IMR-90 (cell line): ENCODE measurements at regions not wholly inside any gene's neighbourhood (a gene's known extent, or its start where the extent isn't known, plus 50 kb on each side); places are given as distances from the start of the nearest gene placed in this dataset.

ENCODE experiments used
- ATAC-seq: fragments of 200-7000 bp; cut with Tn5 transposase; 2 replicates; pipeline ENCODE4 v1.9.1; 2020; ENCODE audit warnings: low read depth, mild to moderate bottlenecking, moderate library complexity
- BruUV-seq: library from RNA; stranded (reverse); fragments of 400-500 nt; replicated peaks from 2 replicates; lab custom pipeline; 2021; lab: Mats Ljungman, UMichigan
- CTCF ChIA-PET: fragments of 300-600 bp; formaldehyde crosslinking; extraction: SDS; loops from one replicate; lab custom pipeline; 2021; ENCODE audit warnings: antibody characterized with exemption; lab: Yijun Ruan, JAX
- POLR2A ChIA-PET: fragments of 300-600 bp; sonication (Branson Sonifier 250); formaldehyde crosslinking; loops from one replicate; lab custom pipeline; 2022; ENCODE audit warnings: antibody characterized with exemption; ENCODE audit not compliant: unreplicated experiment; lab: Charles Lee
- DNase-seq: peaks from one replicate; pipeline ENCODE4 v3.0.0; 2013
- H2AFZ ChIP-seq: replicated peaks from 2 replicates; pipeline ENCODE3; 2013; ENCODE audit warnings: low read length, mild to moderate bottlenecking; ENCODE audit not compliant: poor library complexity
- H2AK5ac ChIP-seq: 2 replicates; pipeline ENCODE4 v1.6.1; 2013; ENCODE audit warnings: low read depth, low read length, inconsistent platforms
- H2AK9ac ChIP-seq: replicated peaks from 2 replicates; pipeline ENCODE3; 2013; ENCODE audit warnings: mild to moderate bottlenecking, low read depth, low read length, moderate library complexity; ENCODE audit not compliant: poor library complexity
- H2BK120ac ChIP-seq: 2 replicates; pipeline ENCODE4 v1.6.1; 2013; ENCODE audit warnings: low read depth, low read length, inconsistent platforms
- H2BK15ac ChIP-seq: 3 replicates; pipeline ENCODE4 v1.6.1; 2013; ENCODE audit warnings: low read depth, low read length, inconsistent platforms
- H2BK20ac ChIP-seq: 2 replicates; pipeline ENCODE4 v1.6.1; 2013; ENCODE audit warnings: low read depth, mild to moderate bottlenecking, inconsistent platforms, low read length, moderate library complexity
- H2BK5ac ChIP-seq: 2 replicates; pipeline ENCODE4 v1.6.1; 2013; ENCODE audit warnings: mild to moderate bottlenecking, low read depth, low read length, inconsistent platforms; ENCODE audit not compliant: poor library complexity, severe bottlenecking
- H3K14ac ChIP-seq: replicated peaks from 2 replicates; pipeline ENCODE4 v1.6.1; 2013; ENCODE audit warnings: low read depth, low read length, inconsistent platforms
- H3K18ac ChIP-seq: 2 replicates; pipeline ENCODE4 v1.6.1; 2013; ENCODE audit warnings: low read depth, low read length, control low read depth
- H3K23ac ChIP-seq: 2 replicates; pipeline ENCODE4 v1.6.1; 2013; ENCODE audit warnings: low read depth, low read length, inconsistent platforms
- H3K27ac ChIP-seq: 2 replicates; pipeline ENCODE4 v1.5.1; 2013; ENCODE audit warnings: mild to moderate bottlenecking, control low read depth, low read length; ENCODE audit not compliant: insufficient read depth
- H3K27me3 ChIP-seq: 2 replicates; pipeline ENCODE4 v1.6.1; 2013; ENCODE audit warnings: low read length; ENCODE audit not compliant: control insufficient read depth, insufficient read depth
- H3K36me3 ChIP-seq: 2 replicates; pipeline ENCODE4 v1.6.1; 2013; ENCODE audit warnings: low read length, mixed read lengths; ENCODE audit not compliant: control insufficient read depth, insufficient read depth
- H3K4ac ChIP-seq: 2 replicates; pipeline ENCODE4 v1.6.1; 2013; ENCODE audit warnings: low read depth, low read length, inconsistent platforms
- H3K4me1 ChIP-seq: 2 replicates; pipeline ENCODE4 v1.6.1; 2013; ENCODE audit warnings: low read length, mixed read lengths; ENCODE audit not compliant: control insufficient read depth, insufficient read depth
- H3K4me2 ChIP-seq: 2 replicates; pipeline ENCODE4 v1.6.1; 2013; ENCODE audit warnings: low read depth, mild to moderate bottlenecking, control low read depth, low read length, moderate library complexity
- H3K4me3 ChIP-seq: 2 replicates; pipeline ENCODE4 v1.5.1; 2013; ENCODE audit warnings: low read depth, mild to moderate bottlenecking, control low read depth, low read length, moderate library complexity; ENCODE audit not compliant: insufficient read depth
- H3K56ac ChIP-seq: 2 replicates; pipeline ENCODE4 v1.6.1; 2013; ENCODE audit warnings: low read length, inconsistent platforms; ENCODE audit not compliant: insufficient read depth; ENCODE audit errors: extremely low read depth
- H3K79me1 ChIP-seq, 2 experiments: 2 replicates each; pipeline ENCODE4 v1.6.1; 2013; ENCODE audit warnings: low read length in 2 of 2, inconsistent platforms in 1 of 2, low read depth in 1 of 2
- H3K9ac ChIP-seq: 2 replicates; pipeline ENCODE4 v1.6.1; 2013; ENCODE audit warnings: low read depth, low read length, control low read depth
- H3K9me1 ChIP-seq: 2 replicates; pipeline ENCODE4 v1.6.1; 2013; ENCODE audit warnings: low read length, inconsistent platforms; ENCODE audit not compliant: insufficient read depth
- H3K9me3 ChIP-seq: 2 replicates; pipeline ENCODE4 v1.6.1; 2013; ENCODE audit warnings: low read length; ENCODE audit not compliant: control insufficient read depth, insufficient read depth
- H4K20me1 ChIP-seq: 2 replicates; pipeline ENCODE4 v1.6.1; 2013; ENCODE audit warnings: low read length, inconsistent platforms; ENCODE audit not compliant: insufficient read depth
- H4K5ac ChIP-seq: 2 replicates; pipeline ENCODE4 v1.6.1; 2013; ENCODE audit warnings: mild to moderate bottlenecking, low read depth, low read length, control low read depth
- H4K8ac ChIP-seq, 2 experiments: 2 replicates each; pipeline ENCODE4 v1.6.1; 2013; ENCODE audit warnings: low read depth in 2 of 2, low read length in 2 of 2, control low read depth in 1 of 2, inconsistent platforms in 1 of 2
- H4K91ac ChIP-seq: 2 replicates; pipeline ENCODE4 v1.6.1; 2013; ENCODE audit warnings: low read depth, low read length, inconsistent platforms; ENCODE audit not compliant: insufficient read depth
- BHLHE40 ChIP-seq: fragments of 150-350 bp; IDR thresholded peaks from 2 replicates; pipeline ENCODE4 v1.6.1; 2016; ENCODE audit warnings: mild to moderate bottlenecking, low read depth, low read length
- CEBPB ChIP-seq: IDR thresholded peaks from 2 replicates; pipeline ENCODE4 v1.6.1; 2012; ENCODE audit warnings: low read depth, low read length, improper control_type of control experiment
- CHD1 ChIP-seq: IDR thresholded peaks from 2 replicates; pipeline ENCODE4 v1.6.1; 2012; ENCODE audit warnings: low read depth, low read length, improper control_type of control experiment
- FOS ChIP-seq: fragments of 150-350 bp; IDR thresholded peaks from 2 replicates; pipeline ENCODE4 v1.6.1; 2016; ENCODE audit warnings: low read depth, low read length
- MAFK ChIP-seq: IDR thresholded peaks from 2 replicates; pipeline ENCODE4 v1.6.1; 2012; ENCODE audit warnings: low read depth, low read length, improper control_type of control experiment
- MAZ ChIP-seq: IDR thresholded peaks from 2 replicates; pipeline ENCODE4 v1.6.1; 2012; ENCODE audit warnings: low read depth, mild to moderate bottlenecking, low read length, improper control_type of control experiment, moderate library complexity, borderline replicate concordance
- MXI1 ChIP-seq: IDR thresholded peaks from 2 replicates; pipeline ENCODE4 v1.6.1; 2012; ENCODE audit warnings: low read depth, mild to moderate bottlenecking, low read length, moderate library complexity, borderline replicate concordance
- NFE2L2 ChIP-seq: fragments of 150-350 bp; IDR thresholded peaks from 2 replicates; pipeline ENCODE4 v1.6.1; 2016; ENCODE audit warnings: low read depth, mild to moderate bottlenecking, low read length
- POLR2A ChIP-seq: IDR thresholded peaks from 2 replicates; pipeline ENCODE4 v1.6.1; 2012; ENCODE audit warnings: mild to moderate bottlenecking, low read depth, low read length
- RAD21 ChIP-seq: IDR thresholded peaks from 2 replicates; pipeline ENCODE4 v1.6.1; 2012; ENCODE audit warnings: low read length, improper control_type of control experiment
- RCOR1 ChIP-seq: IDR thresholded peaks from 2 replicates; pipeline ENCODE4 v1.6.1; 2012; ENCODE audit warnings: mild to moderate bottlenecking, low read length, improper control_type of control experiment; ENCODE audit not compliant: insufficient replicate concordance
- RFX5 ChIP-seq: IDR thresholded peaks from 2 replicates; pipeline ENCODE4 v1.8.0; 2012; ENCODE audit warnings: low read depth, mild to moderate bottlenecking, low read length, moderate library complexity
- SMC3 ChIP-seq: fragments of 150-350 bp; IDR thresholded peaks from 2 replicates; pipeline ENCODE4 v1.6.1; 2016; ENCODE audit warnings: low read depth, mild to moderate bottlenecking, antibody characterized with exemption, low read length, moderate library complexity
- WGBS, 2 experiments: methylation state at CpG; one replicate each; pipeline versions ENCODE4 v1.1.5 to v1.1.7; 2013; ENCODE audit warnings: missing lambda C conversion rate in 2 of 2; ENCODE audit not compliant: insufficient read length in 1 of 2; ENCODE audit errors: extremely low coverage in 2 of 2; 5-methylcytosine and 5-hydroxymethylcytosine counted together
- dilution Hi-C: fragments of 300-500 bp; cut with HindIII; formaldehyde crosslinking; loops from one replicate; pipeline ENCODE4 v1.14.3; 2018; ENCODE audit warnings: low sequenced_read_pairs; ENCODE audit not compliant: unreplicated experiment
- in situ Hi-C: fragments of 300-500 bp; cut with MboI; formaldehyde crosslinking; loops from 3 replicates; pipeline ENCODE4 v1.14.3; 2019; ENCODE audit warnings: low sequenced_read_pairs, inconsistent platforms, mixed read lengths
- intact Hi-C: fragments of 100-400 bp; cut with micrococcal nuclease; formaldehyde crosslinking; loops from 2 replicates; pipeline ENCODE4 v1.10.0; 2022
- TF ChIP-seq, protein P1 (sequence below): fragments of 150-350 bp; IDR thresholded peaks from 2 replicates; pipeline ENCODE4 v1.6.1; 2016; ENCODE audit warnings: low read depth, mild to moderate bottlenecking, low read length, moderate library complexity, borderline replicate concordance
- TF ChIP-seq, protein P2 (sequence below): conservative IDR thresholded peaks from 2 replicates; pipeline ENCODE4 v1.5.1; 2012; ENCODE audit warnings: mild to moderate bottlenecking, low read depth, low read length, improper control_type of control experiment
- TF ChIP-seq, protein P3 (sequence below): fragments of 150-350 bp; IDR thresholded peaks from 2 replicates; pipeline ENCODE4 v1.6.1; 2017; ENCODE audit warnings: mild to moderate bottlenecking, antibody characterized with exemption, low read length, low read depth

DNA sequence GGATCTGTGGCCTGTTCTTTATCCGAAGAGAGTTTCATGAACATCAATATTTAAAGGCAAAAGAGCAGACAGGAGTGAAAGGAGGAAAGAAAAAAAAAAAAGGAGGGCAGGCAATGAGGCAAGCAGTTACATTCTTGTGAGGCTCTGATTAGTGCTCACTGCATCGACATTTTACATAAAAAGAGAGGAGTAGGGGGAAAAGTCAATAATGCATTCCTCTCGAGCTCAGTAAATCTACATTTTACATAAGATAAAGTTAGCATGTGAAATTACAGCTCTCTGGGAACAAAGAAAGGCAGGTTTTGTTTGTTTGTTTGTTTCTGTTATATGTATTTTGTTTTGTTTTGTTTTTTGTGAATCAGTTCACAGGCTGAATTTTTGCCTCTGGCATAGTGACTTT lies 187.1 kb upstream of the ARL4C start:
- Histone ChIP-seq H2BK120ac (peak overlapping the region; percentile 72; the same call in 1 of the 2 replicates), H3K4me3 (no peak overlapping the region), H3K36me3 (no peaks in the 10 kb centered on the region), H4K20me1 (no peaks in the 10 kb centered on the region), H2AFZ (no peak overlapping the region), H3K4me2 (no peak overlapping the region), H2BK15ac (no peak overlapping the region; the same call in 2 of the 3 replicates), H3K9me3 (no peaks in the 10 kb centered on the region), H3K9ac (no peak overlapping the region), H3K27ac (no peak overlapping the region), H3K23ac (no peak overlapping the region), H3K27me3 (no peaks in the 10 kb centered on the region), H3K18ac (peak overlapping the region; percentile 48; the same call in 1 of the 2 replicates), H2AK9ac (no peak overlapping the region), H3K14ac (no peak overlapping the region; the same call in 1 of the 2 replicates), H4K8ac (peak overlapping the region; percentile 26 to 63; a peak in 2 of 4 replicates), H2BK5ac (peak overlapping the region; percentile 5), H3K4me1 (peaks cover 19% of the 10 kb centered on the region), H3K9me1 (peaks cover 26% of the 10 kb centered on the region), H4K5ac (peak overlapping the region; percentile 24; the same call in 1 of the 2 replicates), H4K91ac (peak overlapping the region; percentile 31; the same call in 1 of the 2 replicates), H2AK5ac (no peak overlapping the region), H3K56ac (no peak overlapping the region), H2BK20ac (peak overlapping the region; percentile 60; the same call in 1 of the 2 replicates), H3K79me1 (peaks cover 0 to 18% of the 10 kb centered on the region in 2 experiments; a peak in 2 of 4 replicates), H3K4ac (no peak overlapping the region; the same call in 1 of the 2 replicates)
- POLR2A ChIA-PET: no interaction called here
- no TSS peak for BruUV-seq
- no CpG with 5 or more reads among the region's 3 CpGs for WGBS, 2 experiments
- ATAC-seq: no peak
- CTCF ChIA-PET: no interaction called here
- intact Hi-C loops (no loop called here), in situ Hi-C loops (no loop called here), dilution Hi-C loops (no loop called here)
- TF ChIP-seq, protein P1, sequence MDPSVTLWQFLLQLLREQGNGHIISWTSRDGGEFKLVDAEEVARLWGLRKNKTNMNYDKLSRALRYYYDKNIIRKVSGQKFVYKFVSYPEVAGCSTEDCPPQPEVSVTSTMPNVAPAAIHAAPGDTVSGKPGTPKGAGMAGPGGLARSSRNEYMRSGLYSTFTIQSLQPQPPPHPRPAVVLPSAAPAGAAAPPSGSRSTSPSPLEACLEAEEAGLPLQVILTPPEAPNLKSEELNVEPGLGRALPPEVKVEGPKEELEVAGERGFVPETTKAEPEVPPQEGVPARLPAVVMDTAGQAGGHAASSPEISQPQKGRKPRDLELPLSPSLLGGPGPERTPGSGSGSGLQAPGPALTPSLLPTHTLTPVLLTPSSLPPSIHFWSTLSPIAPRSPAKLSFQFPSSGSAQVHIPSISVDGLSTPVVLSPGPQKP: no peak
- TF ChIP-seq CEBPB (no peak), MAFK (no peak), POLR2A (no peak), RAD21 (no peak), MXI1 (no peak), CHD1 (no peak), RCOR1 (no peak), RFX5 (no peak), FOS (no peak), BHLHE40 (no peak), MAZ (no peak), SMC3 (no peak), NFE2L2 (no peak)
- TF ChIP-seq, protein P2, sequence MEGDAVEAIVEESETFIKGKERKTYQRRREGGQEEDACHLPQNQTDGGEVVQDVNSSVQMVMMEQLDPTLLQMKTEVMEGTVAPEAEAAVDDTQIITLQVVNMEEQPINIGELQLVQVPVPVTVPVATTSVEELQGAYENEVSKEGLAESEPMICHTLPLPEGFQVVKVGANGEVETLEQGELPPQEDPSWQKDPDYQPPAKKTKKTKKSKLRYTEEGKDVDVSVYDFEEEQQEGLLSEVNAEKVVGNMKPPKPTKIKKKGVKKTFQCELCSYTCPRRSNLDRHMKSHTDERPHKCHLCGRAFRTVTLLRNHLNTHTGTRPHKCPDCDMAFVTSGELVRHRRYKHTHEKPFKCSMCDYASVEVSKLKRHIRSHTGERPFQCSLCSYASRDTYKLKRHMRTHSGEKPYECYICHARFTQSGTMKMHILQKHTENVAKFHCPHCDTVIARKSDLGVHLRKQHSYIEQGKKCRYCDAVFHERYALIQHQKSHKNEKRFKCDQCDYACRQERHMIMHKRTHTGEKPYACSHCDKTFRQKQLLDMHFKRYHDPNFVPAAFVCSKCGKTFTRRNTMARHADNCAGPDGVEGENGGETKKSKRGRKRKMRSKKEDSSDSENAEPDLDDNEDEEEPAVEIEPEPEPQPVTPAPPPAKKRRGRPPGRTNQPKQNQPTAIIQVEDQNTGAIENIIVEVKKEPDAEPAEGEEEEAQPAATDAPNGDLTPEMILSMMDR: no peak
- TF ChIP-seq, protein P3, sequence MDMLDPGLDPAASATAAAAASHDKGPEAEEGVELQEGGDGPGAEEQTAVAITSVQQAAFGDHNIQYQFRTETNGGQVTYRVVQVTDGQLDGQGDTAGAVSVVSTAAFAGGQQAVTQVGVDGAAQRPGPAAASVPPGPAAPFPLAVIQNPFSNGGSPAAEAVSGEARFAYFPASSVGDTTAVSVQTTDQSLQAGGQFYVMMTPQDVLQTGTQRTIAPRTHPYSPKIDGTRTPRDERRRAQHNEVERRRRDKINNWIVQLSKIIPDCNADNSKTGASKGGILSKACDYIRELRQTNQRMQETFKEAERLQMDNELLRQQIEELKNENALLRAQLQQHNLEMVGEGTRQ: no peak
- DNase-seq: no peak
